GM12873 (cell line): ENCODE measurements at regions not wholly inside any gene's neighbourhood (a gene's known extent, or its start where the extent isn't known, plus 50 kb on each side); places are given as distances from the start of the nearest gene placed in this dataset.

Experiments used
- CTCF ChIP-seq: IDR thresholded peaks from 2 replicates; pipeline ENCODE4 v1.5.1; 2012; ENCODE audit warnings: low read depth, mild to moderate bottlenecking, moderate library complexity, low read length, control low read depth; ENCODE audit not compliant: insufficient read depth; ENCODE audit errors: missing control alignments

GRCh38 chrX:126886997-126887396 is 67.5 kb downstream of the PRR32 start:
- no peak for TF ChIP-seq CTCF

GRCh38 chrX:126900937-126901336 is 81.4 kb downstream of the PRR32 start:
- no peak for TF ChIP-seq CTCF

GRCh38 chrX:126929071-126929470 is 109.5 kb downstream of the PRR32 start:
- no peak for TF ChIP-seq CTCF

- TF ChIP-seq CTCF = no peak
Measured at GRCh38 chrX:126967225-126967624, 147.7 kb downstream of the PRR32 start.

GRCh38 chrX:126982158-126982557 is 162.6 kb downstream of the PRR32 start:
- TF ChIP-seq CTCF = no peak

GRCh38 chrX:126985027-126985426 is 165.5 kb downstream of the PRR32 start:
- no peak for TF ChIP-seq CTCF

- no peak for TF ChIP-seq CTCF
Measured at GRCh38 chrX:126985981-126986380, 166.5 kb downstream of the PRR32 start.
